ENCODE measurements at regions not wholly inside any gene's neighbourhood (a gene's known extent, or its start where the extent isn't known, plus 50 kb on each side); places are given as distances from the start of the nearest gene placed in this dataset.

DNA sequence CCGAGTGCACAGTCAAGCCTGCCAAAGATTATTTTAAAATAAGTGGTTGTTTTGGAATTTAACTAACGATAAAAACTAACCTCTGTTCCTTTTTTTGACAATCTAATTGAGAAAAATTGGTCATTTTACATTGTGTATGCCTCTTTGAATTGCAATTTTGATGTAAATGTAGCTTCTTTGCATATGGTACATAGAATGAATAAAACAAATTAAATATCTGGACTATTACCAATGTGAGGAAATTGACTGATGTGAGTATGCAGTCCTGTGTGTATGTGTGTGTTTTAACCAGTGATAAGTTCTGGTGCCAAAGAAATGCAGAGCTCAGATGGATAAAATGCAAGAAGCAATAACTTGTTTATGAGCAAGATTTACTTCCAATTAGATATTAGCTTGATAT is 281.3 kb upstream of the ZP4 start:
- no peaks in the 10 kb centered on the region for H3K4me1 ChIP-seq
- no peaks in the 10 kb centered on the region for H3K27me3 ChIP-seq
- H3K36me3 ChIP-seq, result no peaks in the 10 kb centered on the region
- no peak for ATAC-seq
- no peak overlapping the region for H3K27ac ChIP-seq
- WGBS, 2 donors (ENCODE audit: low coverage in 1 of 2), result 15 to 56% methylated on average over 2 of the region's 2 CpGs
- TF ChIP-seq, protein P1, sequence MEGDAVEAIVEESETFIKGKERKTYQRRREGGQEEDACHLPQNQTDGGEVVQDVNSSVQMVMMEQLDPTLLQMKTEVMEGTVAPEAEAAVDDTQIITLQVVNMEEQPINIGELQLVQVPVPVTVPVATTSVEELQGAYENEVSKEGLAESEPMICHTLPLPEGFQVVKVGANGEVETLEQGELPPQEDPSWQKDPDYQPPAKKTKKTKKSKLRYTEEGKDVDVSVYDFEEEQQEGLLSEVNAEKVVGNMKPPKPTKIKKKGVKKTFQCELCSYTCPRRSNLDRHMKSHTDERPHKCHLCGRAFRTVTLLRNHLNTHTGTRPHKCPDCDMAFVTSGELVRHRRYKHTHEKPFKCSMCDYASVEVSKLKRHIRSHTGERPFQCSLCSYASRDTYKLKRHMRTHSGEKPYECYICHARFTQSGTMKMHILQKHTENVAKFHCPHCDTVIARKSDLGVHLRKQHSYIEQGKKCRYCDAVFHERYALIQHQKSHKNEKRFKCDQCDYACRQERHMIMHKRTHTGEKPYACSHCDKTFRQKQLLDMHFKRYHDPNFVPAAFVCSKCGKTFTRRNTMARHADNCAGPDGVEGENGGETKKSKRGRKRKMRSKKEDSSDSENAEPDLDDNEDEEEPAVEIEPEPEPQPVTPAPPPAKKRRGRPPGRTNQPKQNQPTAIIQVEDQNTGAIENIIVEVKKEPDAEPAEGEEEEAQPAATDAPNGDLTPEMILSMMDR (IDR thresholded peaks at IDR 0.05), result no peak
- TF ChIP-seq EP300 (IDR thresholded peaks at IDR 0.05), result no peak
- no peak for TF ChIP-seq POLR2A (IDR thresholded peaks at IDR 0.05)
- no peak for TF ChIP-seq POLR2AphosphoS5 (IDR thresholded peaks at IDR 0.05)
- H3K9me3 ChIP-seq, result no peaks in the 10 kb centered on the region
- no peak overlapping the region for H3K4me3 ChIP-seq

DNA sequence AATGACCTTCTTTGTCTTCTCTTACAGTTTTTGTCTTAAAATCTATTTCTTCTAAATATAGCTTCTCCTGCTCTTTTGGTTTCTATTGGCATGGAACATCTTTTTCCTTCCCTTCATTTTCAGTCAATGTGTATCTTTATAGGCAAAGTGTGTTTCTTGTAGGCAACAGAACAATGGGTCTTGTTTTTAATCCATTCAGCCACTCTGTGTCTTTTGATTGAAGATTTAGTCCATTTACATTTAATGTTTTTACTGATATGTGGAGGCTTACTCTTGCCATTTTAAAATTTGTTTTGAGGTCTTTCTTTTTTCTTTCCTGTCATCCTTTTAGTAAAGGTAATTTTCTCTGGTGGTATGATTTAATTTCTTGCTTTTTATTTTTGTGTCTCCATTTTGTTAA is 271.2 kb upstream of the ZP4 start:
- H3K4me1 ChIP-seq, result no peaks in the 10 kb centered on the region
- H3K27me3 ChIP-seq, result no peaks in the 10 kb centered on the region
- no peak overlapping the region for H3K27ac ChIP-seq
- peaks cover 0 to 19% (median 0%) of the 10 kb centered on the region in 3 donors for H3K9me3 ChIP-seq
- no peak for ATAC-seq
- H3K4me3 ChIP-seq, result no peak overlapping the region
- TF ChIP-seq POLR2AphosphoS5 (IDR thresholded peaks at IDR 0.05), result no peak
- no peak for TF ChIP-seq POLR2A (IDR thresholded peaks at IDR 0.05)
- TF ChIP-seq, protein P1 (IDR thresholded peaks at IDR 0.05), result no peak
- H3K36me3 ChIP-seq, result no peaks in the 10 kb centered on the region

DNA sequence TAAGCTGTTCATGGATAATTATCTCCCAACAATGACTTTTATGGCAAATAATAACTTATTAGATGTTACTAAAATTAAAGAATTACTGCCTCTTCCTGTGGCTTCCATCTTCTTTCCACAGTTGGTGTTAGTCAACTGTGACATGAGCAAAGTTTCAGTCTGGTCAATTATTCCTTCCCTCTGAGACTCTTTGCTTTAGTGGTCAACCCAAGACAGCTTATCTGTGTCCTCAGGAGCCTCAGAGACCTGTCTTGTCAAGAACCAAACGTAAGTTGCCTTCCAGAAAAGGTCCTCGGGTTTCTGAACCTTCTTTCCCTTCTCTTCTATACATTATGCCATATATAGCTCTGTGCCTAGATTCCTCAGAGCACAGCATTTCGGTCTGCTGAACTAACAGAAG is 263.2 kb upstream of the ZP4 start:
- no peak for TF ChIP-seq EP300 (IDR thresholded peaks at IDR 0.05)
- TF ChIP-seq POLR2AphosphoS5 (IDR thresholded peaks at IDR 0.05), result no peak
- no peak for TF ChIP-seq POLR2A (IDR thresholded peaks at IDR 0.05)
- TF ChIP-seq, protein P1 (IDR thresholded peaks at IDR 0.05), result no peak
- Histone ChIP-seq H3K27ac (no peak overlapping the region), H3K4me1 (no peaks in the 10 kb centered on the region), H3K27me3 (no peaks in the 10 kb centered on the region), H3K36me3 (no peaks in the 10 kb centered on the region), H3K4me3 (no peak overlapping the region), H3K9me3 (no peaks in the 10 kb centered on the region)
- ATAC-seq, result no peak
- 67 to 71% methylated on average over 2 to 3 of the region's 3 CpGs for WGBS, 2 donors (ENCODE audit: low coverage in 1 of 2)

DNA sequence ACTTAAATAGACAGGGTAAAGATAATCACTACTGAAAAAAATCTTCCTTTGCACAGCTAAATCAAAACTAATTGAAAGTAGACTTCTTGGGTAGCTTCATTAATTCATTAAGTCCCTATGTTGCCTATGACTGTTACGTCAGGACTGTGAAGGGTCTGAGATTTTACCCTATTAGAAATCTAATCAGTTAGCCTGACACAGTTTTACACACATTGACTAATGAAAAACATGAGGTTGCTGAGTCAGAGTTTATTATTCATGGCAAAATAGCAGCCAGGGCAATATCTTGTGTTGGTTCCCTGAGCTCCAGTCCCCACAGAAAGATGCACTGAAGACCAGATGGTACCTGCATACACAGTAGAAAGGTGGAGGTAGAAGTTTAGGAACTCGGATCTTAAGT is 262.5 kb upstream of the ZP4 start:
- ATAC-seq, result no peak
- H3K4me3 ChIP-seq, result no peak overlapping the region
- WGBS, 2 donors (ENCODE audit: low coverage in 1 of 2), result 71 to 79% methylated on average over 2 of the region's 2 CpGs
- TF ChIP-seq, protein P1 (IDR thresholded peaks at IDR 0.05), result no peak
- TF ChIP-seq POLR2AphosphoS5 (IDR thresholded peaks at IDR 0.05), result no peak
- TF ChIP-seq EP300 (IDR thresholded peaks at IDR 0.05), result no peak
- no peak for TF ChIP-seq POLR2A (IDR thresholded peaks at IDR 0.05)
- H3K27ac ChIP-seq, result no peak overlapping the region
- H3K4me1 ChIP-seq, result no peaks in the 10 kb centered on the region
- H3K9me3 ChIP-seq, result no peaks in the 10 kb centered on the region
- H3K36me3 ChIP-seq, result no peaks in the 10 kb centered on the region
- no peaks in the 10 kb centered on the region for H3K27me3 ChIP-seq

DNA sequence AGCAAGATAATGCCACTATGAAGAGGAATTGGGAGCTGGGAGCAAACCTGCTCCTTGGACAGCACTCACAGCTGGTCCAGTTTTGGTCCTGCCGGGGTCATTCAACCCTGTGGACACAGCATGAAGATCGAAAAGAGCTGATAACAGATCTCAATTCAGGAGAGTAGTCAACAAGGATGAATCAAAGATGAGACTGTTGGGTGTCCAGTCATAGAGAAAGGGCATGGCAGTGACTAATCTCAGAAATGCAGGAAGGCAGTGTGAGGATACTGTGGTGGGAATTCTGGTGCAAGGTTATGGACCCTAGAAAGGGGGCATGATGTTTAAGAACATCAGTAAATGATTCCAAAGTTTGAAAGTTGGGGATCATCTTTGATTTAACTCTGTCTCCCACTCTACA is 261.4 kb upstream of the ZP4 start:
- no peak overlapping the region for H3K4me3 ChIP-seq
- no peaks in the 10 kb centered on the region for H3K36me3 ChIP-seq
- ATAC-seq, result no peak
- 76 to 81% methylated on average over 2 of the region's 2 CpGs for WGBS, 2 donors (ENCODE audit: low coverage in 1 of 2)
- H3K27ac ChIP-seq, result no peak overlapping the region
- H3K9me3 ChIP-seq, result no peaks in the 10 kb centered on the region
- H3K4me1 ChIP-seq, result no peaks in the 10 kb centered on the region
- TF ChIP-seq, protein P1 (IDR thresholded peaks at IDR 0.05), result no peak
- TF ChIP-seq EP300 (IDR thresholded peaks at IDR 0.05), result no peak
- TF ChIP-seq POLR2AphosphoS5 (IDR thresholded peaks at IDR 0.05), result no peak
- TF ChIP-seq POLR2A (IDR thresholded peaks at IDR 0.05), result no peak
- no peaks in the 10 kb centered on the region for H3K27me3 ChIP-seq
